ENCODE measurements at regions not wholly inside any gene's neighbourhood (a gene's known extent, or its start where the extent isn't known, plus 50 kb on each side); places are given as distances from the start of the nearest gene placed in this dataset.
"Not testable (repeated sequence)": the region's sequence is repeated elsewhere in the genome, so short reads cannot be mapped to it uniquely, and the experiment has no call there.

- not testable (repeated sequence) for DNase-seq
These were observed 111.8 kb upstream of the ANKRD30BL start for GRCh38 chr2:132273585-132273984.

GRCh38 chr2:132274000-132274399 is 112.2 kb upstream of the ANKRD30BL start:
- no peak for DNase-seq

- no peak for DNase-seq
These were observed 113.6 kb upstream of the ANKRD30BL start for GRCh38 chr2:132275396-132275795.

- DNase-seq, result no peak
These were observed 114.8 kb upstream of the ANKRD30BL start for GRCh38 chr2:132276571-132276981.

- no peak for DNase-seq
These were observed 116.5 kb upstream of the ANKRD30BL start for GRCh38 chr2:132278267-132278666.

GRCh38 chr2:132279344-132279743 is 117.6 kb upstream of the ANKRD30BL start:
- DNase-seq, result no peak

- DNase-seq, result no peak
These were observed 118.3 kb upstream of the ANKRD30BL start for GRCh38 chr2:132279930-132280615.

- no peak for DNase-seq
These were observed 119.2 kb upstream of the ANKRD30BL start for GRCh38 chr2:132280912-132281311.

GRCh38 chr2:132282104-132282503 is 120.4 kb upstream of the ANKRD30BL start:
- not testable (repeated sequence) for DNase-seq

- DNase-seq, result no peak
These were observed 121.2 kb upstream of the ANKRD30BL start for GRCh38 chr2:132282911-132283310.

GRCh38 chr2:132286289-132286911 is 124.6 kb upstream of the ANKRD30BL start:
- DNase-seq, result not testable (repeated sequence)

GRCh38 chr2:132287910-132288309 is 126.2 kb upstream of the ANKRD30BL start:
- not testable (repeated sequence) for DNase-seq

GRCh38 chr2:132289138-132289537 is 127.4 kb upstream of the ANKRD30BL start:
- DNase-seq, result not testable (repeated sequence)

GRCh38 chr2:132289812-132290211 is 126.8 kb upstream of the GPR39 start:
- not testable (repeated sequence) for DNase-seq

- not testable (repeated sequence) for DNase-seq
These were observed 115.8 kb upstream of the GPR39 start for GRCh38 chr2:132300592-132301378.

- DNase-seq, result not testable (repeated sequence)
These were observed 111.8 kb upstream of the GPR39 start for GRCh38 chr2:132304661-132305380.

- DNase-seq, result not testable (repeated sequence)
These were observed 108.9 kb upstream of the GPR39 start for GRCh38 chr2:132307613-132308198.

- not testable (repeated sequence) for DNase-seq
These were observed 107.4 kb upstream of the GPR39 start for GRCh38 chr2:132309203-132309602.

- DNase-seq, result not testable (repeated sequence)
These were observed 101.1 kb upstream of the GPR39 start for GRCh38 chr2:132315546-132315945.

- not testable (repeated sequence) for DNase-seq
These were observed 99.5 kb upstream of the GPR39 start for GRCh38 chr2:132317026-132317680.

- not testable (repeated sequence) for DNase-seq
These were observed 98.1 kb upstream of the GPR39 start for GRCh38 chr2:132318481-132318880.

- not testable (repeated sequence) for DNase-seq
These were observed 92.6 kb upstream of the GPR39 start for GRCh38 chr2:132324005-132324404.

Measured in activated naive CD4-positive, alpha-beta T cell treated with anti-CD3 and anti-CD28 coated beads, Interleukin-2, amount 50 U/mL, for 16 hours (primary cell).